LNCAP (cell line): ENCODE measurements at regions not wholly inside any gene's neighbourhood (a gene's known extent, or its start where the extent isn't known, plus 50 kb on each side); places are given as distances from the start of the nearest gene placed in this dataset.

Experiments used
- TF ChIP-seq, protein P1 (sequence below): fragments of 450-650 bp; IDR thresholded peaks from 2 replicates; pipeline ENCODE4 v1.5.1; 2017; ENCODE audit warnings: mild to moderate bottlenecking

DNA sequence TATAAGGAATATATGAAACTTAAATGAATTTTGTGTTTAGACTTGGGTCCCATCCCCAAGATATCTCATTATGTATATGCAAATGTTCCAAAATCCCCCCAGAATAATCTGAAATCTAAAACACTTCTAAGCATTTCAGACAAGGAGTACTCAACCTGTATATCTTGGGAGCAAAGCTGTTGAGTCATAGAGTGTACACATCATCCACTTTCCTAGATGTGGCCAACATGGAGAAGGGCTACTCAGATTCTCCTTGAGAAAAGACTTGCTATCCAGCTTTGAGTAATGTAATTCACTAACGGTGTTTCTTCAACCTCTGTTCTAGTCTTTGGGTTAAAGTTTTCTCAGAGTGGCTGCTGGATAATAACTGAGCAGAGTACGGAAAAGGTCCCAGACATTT lies 215.5 kb upstream of the POU1F1 start:
- TF ChIP-seq, protein P1, sequence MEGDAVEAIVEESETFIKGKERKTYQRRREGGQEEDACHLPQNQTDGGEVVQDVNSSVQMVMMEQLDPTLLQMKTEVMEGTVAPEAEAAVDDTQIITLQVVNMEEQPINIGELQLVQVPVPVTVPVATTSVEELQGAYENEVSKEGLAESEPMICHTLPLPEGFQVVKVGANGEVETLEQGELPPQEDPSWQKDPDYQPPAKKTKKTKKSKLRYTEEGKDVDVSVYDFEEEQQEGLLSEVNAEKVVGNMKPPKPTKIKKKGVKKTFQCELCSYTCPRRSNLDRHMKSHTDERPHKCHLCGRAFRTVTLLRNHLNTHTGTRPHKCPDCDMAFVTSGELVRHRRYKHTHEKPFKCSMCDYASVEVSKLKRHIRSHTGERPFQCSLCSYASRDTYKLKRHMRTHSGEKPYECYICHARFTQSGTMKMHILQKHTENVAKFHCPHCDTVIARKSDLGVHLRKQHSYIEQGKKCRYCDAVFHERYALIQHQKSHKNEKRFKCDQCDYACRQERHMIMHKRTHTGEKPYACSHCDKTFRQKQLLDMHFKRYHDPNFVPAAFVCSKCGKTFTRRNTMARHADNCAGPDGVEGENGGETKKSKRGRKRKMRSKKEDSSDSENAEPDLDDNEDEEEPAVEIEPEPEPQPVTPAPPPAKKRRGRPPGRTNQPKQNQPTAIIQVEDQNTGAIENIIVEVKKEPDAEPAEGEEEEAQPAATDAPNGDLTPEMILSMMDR = no peak

DNA sequence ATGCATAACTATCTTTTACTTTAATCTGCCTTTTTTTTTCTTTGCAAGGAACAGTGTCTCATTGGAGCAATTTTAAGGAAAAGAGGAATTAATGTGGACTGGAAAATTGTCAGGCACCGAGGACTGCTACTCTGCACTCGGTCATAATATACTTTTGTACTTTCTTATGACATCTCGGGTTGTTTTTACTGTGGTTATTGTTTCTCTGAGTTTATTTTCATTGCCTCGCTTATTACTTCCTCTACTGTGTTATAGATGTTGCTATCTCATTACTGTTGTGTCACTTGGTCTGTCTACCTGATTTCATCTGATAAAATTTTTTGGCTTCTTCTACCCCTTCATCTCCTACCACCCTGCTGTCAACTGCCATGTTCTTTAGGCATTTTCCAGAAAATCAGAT lies 213.5 kb upstream of the POU1F1 start:
- TF ChIP-seq, protein P1 = no peak

DNA sequence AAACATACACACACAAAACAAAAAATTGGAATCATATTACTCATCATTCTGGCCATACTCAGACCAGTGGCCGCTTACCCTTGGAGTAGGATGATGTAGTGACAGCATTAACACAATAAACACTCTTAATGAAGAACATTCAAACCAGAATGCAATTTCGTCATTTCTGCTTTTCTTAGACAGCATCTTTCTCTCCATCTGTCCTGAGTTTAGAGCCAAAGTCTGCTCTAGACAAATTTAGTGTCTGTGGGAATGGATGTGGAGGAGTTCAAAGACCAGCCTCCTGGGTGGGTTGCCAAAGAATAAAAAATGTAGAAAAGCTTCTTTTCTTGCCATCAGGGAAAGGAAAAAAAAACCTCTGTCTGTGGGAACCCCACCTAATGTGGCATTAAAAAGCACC lies 212.4 kb upstream of the POU1F1 start:
- TF ChIP-seq, protein P1 = no peak

DNA sequence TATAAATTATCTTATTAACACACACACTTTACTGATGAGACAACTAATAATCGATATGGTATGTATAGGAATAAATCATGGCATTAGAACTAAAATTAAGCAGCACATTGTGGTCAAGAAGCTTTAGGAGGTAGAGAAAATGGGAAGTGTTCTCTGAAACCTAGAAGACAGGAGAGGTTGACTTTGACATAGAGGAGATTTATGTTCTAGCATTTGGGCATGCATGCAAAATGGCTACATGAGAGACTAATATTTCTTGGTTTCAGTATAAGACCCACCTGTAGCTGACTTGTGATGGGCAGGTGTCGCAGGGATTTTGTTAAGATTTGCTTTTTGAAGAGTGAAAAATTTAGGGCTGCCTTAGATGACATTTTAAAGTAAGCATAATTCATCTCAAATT lies 209.7 kb upstream of the POU1F1 start:
- TF ChIP-seq, protein P1 = no peak

DNA sequence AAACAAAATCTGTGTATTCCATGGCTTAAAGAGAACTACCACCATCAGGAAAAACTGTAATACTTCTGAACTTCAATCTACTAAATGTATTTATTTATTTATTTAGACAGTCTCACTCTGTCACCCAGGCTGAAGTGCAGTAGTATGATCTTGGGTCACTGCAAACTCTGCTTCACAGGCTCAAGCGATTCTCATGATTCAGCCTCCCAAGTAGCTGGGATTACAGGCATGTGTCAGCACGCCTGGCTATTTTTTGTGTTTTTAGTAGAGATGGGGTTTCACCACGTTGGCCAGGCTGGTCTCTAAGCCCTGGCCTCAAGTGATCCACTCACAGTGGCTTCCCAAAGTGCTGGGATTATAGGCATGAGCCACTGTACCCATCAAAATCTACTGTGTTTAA lies 202.3 kb upstream of the POU1F1 start:
- TF ChIP-seq, protein P1 = no peak

DNA sequence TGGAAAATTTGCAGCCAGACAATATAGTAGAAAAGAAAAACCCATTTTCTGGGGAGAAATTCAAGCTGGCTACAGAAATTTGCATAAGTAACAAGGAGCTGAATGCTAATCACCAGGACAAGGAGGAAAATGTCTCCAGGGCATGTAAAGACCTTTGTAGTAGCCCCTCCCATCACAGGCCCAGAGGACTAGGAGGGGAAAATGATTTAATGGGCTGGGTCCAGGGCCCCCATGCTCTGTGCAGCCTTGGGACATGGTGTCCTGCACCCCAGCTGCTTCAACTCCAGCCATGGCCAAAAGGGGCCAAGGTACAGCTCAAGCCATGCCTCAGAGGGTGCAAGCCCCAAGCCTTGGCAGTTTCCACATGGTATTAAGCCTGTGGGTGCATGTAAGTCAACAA lies 197.6 kb upstream of the POU1F1 start:
- TF ChIP-seq, protein P1 = no peak

DNA sequence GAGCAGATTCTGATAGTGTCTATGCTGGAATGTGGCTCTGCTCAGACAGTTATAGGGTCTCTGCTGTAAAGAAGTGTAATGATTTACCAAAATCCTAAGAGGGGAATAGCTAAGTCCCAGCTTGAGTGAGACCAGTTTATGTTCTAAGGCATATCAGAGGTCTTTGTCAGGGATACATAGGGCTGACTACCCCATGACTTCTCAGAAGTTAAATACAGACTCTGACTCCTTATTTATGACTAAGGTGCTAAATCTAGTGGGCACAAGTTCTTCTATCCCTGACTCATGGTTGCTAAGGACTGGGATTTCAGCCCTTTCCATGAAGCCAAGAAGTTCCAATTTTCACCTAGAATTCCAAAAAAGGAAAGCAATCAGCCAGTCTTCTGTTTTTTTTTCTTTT lies 192.6 kb upstream of the POU1F1 start:
- TF ChIP-seq, protein P1 = no peak

DNA sequence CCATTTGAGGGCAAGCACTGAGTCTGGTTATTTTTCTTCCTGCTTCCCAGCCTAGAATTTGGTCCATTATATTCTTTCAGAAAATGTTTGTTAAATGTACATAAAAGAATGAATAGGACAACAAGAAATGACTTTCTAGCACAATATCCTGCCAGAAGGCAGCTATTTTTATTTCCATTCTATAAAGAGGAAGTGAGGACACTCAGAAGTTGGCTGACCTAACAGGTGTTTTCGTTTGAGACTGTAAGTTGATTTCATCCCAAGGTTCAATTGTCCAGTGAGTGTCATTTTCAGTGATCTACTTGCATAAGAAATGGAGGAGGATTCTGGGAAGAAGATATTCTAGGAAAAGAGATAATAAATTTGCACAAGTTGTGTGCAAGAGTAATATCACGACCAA lies 191.9 kb upstream of the POU1F1 start:
- TF ChIP-seq, protein P1 = no peak
